Smooth muscle cell (in vitro differentiated cells): ENCODE measurements at regions not wholly inside any gene's neighbourhood (a gene's known extent, or its start where the extent isn't known, plus 50 kb on each side); places are given as distances from the start of the nearest gene placed in this dataset.
A peak's percentile ranks its signal among the peaks of the same experiment; 100 is the strongest.

ENCODE experiments used
- DNase-seq: peaks from one replicate; lab custom pipeline; 2025; ENCODE audit not compliant: unreplicated experiment; lab: John Stamatoyannopoulos, UW
- H2AFZ ChIP-seq: fragments of 200-600 bp; sonication (generic); 2 replicates; pipeline ENCODE4 v1.6.0; 2016; ENCODE audit warnings: antibody characterized with exemption, low read depth, mild to moderate bottlenecking
- H3F3A ChIP-seq: fragments of 200-600 bp; sonication (generic); 2 replicates; pipeline ENCODE4 v1.6.0; 2017; ENCODE audit warnings: antibody characterized with exemption, low read depth
- H3K27ac ChIP-seq: fragments of 200-600 bp; sonication (generic); 2 replicates; pipeline ENCODE4 v1.5.1; 2016; ENCODE audit warnings: low read depth, mild to moderate bottlenecking
- H3K27me3 ChIP-seq: fragments of 200-600 bp; sonication (generic); 2 replicates; pipeline ENCODE4 v1.6.1; 2016; ENCODE audit warnings: low read depth, mild to moderate bottlenecking
- H3K36me3 ChIP-seq: fragments of 200-600 bp; sonication (generic); 2 replicates; pipeline ENCODE4 v1.5.1; 2016; ENCODE audit warnings: low read depth
- H3K4me1 ChIP-seq: fragments of 200-600 bp; sonication (generic); 2 replicates; pipeline ENCODE4 v1.5.1; 2016; ENCODE audit warnings: low read depth
- H3K4me2 ChIP-seq: fragments of 200-600 bp; sonication (generic); 2 replicates; pipeline ENCODE4 v1.6.0; 2016; ENCODE audit warnings: mild to moderate bottlenecking
- H3K4me3 ChIP-seq: fragments of 200-600 bp; sonication (generic); 2 replicates; pipeline ENCODE4 v1.5.1; 2016; ENCODE audit warnings: mild to moderate bottlenecking
- H3K79me2 ChIP-seq: fragments of 200-600 bp; sonication (generic); 2 replicates; pipeline ENCODE4 v1.6.0; 2016; ENCODE audit warnings: low read depth, mild to moderate bottlenecking
- H3K9ac ChIP-seq: fragments of 200-600 bp; sonication (generic); 2 replicates; pipeline ENCODE4 v1.6.0; 2016; ENCODE audit warnings: low read depth
- H3K9me3 ChIP-seq: fragments of 200-600 bp; sonication (generic); replicated peaks from 2 replicates; pipeline ENCODE4 v1.5.1; 2016; ENCODE audit warnings: low read depth
- H4K20me1 ChIP-seq: fragments of 200-600 bp; sonication (generic); 2 replicates; pipeline ENCODE4 v1.6.0; 2016; ENCODE audit warnings: low read depth
- WGBS: methylation state at CpG from one replicate; pipeline ENCODE4 v1.1.7; 2016; ENCODE audit warnings: low lambda C conversion rate; 5-methylcytosine and 5-hydroxymethylcytosine counted together
- TF ChIP-seq, protein P1 (sequence below): fragments of 200-600 bp; sonication (generic); IDR thresholded peaks from 2 replicates; pipeline ENCODE4 v1.5.1; 2017; ENCODE audit warnings: borderline replicate concordance, mild to moderate bottlenecking, antibody characterized with exemption; ENCODE audit not compliant: insufficient read depth, poor library complexity, severe bottlenecking

DNA sequence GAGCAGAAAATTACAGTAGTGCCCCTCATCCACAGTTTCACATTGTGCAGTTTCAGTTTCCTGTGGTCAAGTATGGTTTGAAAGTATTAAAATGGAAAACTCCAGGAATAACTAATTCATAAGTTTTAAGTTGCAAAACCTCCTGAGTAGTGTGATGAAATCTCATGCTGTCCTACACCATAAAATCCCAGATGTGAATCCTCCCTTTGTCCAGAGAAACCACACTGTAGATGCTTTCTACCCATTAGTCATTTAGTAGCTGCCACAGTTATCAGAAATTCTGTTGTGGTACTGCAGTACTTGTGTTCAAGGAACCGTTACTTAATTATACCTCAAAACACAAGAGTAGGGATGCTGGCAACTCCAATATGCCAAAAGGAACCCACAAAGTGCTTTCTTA lies 74.7 kb downstream of the PTCHD4 start:
- 23% methylated on average over 1 of the region's 1 CpG for WGBS
- no peak for DNase-seq
- H3K4me3 ChIP-seq: no peak overlapping the region

DNA sequence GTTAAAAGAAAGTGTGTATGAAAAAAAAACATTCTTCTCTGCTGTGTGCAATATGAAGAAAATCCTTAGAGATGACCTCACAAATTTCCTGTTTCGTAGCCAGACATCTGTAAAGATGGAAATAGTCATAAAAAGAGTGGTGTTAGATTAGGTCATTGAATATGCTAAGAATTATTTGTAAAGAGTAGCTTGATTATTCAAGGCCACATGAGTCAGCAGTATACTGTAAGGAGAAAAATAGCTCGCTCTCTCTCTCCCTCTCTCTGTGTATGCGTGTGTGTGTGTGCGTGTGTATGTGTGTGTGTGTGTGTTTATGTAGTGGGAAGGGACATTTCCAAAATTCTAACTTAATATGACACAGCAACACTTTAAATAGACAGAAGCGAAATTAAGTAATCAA lies 78.8 kb downstream of the PTCHD4 start:
- Histone ChIP-seq H3K9me3 (no peaks in the 10 kb centered on the region), H3K9ac (no peak overlapping the region), H2AFZ (no peak overlapping the region), H3K36me3 (no peaks in the 10 kb centered on the region), H3K4me2 (no peak overlapping the region), H3K4me1 (no peaks in the 10 kb centered on the region), H3K79me2 (no peaks in the 10 kb centered on the region), H3F3A (no peaks in the 10 kb centered on the region), H4K20me1 (peaks cover 4% of the 10 kb centered on the region), H3K4me3 (no peak overlapping the region), H3K27me3 (no peaks in the 10 kb centered on the region), H3K27ac (peak overlapping the region; percentile 67)
- 64% methylated on average over 5 of the region's 5 CpGs for WGBS
- DNase-seq: no peak
- TF ChIP-seq, protein P1, sequence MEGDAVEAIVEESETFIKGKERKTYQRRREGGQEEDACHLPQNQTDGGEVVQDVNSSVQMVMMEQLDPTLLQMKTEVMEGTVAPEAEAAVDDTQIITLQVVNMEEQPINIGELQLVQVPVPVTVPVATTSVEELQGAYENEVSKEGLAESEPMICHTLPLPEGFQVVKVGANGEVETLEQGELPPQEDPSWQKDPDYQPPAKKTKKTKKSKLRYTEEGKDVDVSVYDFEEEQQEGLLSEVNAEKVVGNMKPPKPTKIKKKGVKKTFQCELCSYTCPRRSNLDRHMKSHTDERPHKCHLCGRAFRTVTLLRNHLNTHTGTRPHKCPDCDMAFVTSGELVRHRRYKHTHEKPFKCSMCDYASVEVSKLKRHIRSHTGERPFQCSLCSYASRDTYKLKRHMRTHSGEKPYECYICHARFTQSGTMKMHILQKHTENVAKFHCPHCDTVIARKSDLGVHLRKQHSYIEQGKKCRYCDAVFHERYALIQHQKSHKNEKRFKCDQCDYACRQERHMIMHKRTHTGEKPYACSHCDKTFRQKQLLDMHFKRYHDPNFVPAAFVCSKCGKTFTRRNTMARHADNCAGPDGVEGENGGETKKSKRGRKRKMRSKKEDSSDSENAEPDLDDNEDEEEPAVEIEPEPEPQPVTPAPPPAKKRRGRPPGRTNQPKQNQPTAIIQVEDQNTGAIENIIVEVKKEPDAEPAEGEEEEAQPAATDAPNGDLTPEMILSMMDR: no peak

More for the DNA sequence above, 74.7 kb downstream of the PTCHD4 start:
- H3K9ac ChIP-seq: no peak overlapping the region
- no peaks in the 10 kb centered on the region for H3F3A ChIP-seq
- no peaks in the 10 kb centered on the region for H3K79me2 ChIP-seq
- peaks cover 4% of the 10 kb centered on the region for H4K20me1 ChIP-seq
- TF ChIP-seq, protein P1: no peak
- no peaks in the 10 kb centered on the region for H3K36me3 ChIP-seq
- H2AFZ ChIP-seq: no peak overlapping the region
- no peaks in the 10 kb centered on the region for H3K27me3 ChIP-seq
- H3K4me2 ChIP-seq: no peak overlapping the region
- H3K9me3 ChIP-seq: no peaks in the 10 kb centered on the region
- H3K4me1 ChIP-seq: no peaks in the 10 kb centered on the region
- no peak overlapping the region for H3K27ac ChIP-seq

DNA sequence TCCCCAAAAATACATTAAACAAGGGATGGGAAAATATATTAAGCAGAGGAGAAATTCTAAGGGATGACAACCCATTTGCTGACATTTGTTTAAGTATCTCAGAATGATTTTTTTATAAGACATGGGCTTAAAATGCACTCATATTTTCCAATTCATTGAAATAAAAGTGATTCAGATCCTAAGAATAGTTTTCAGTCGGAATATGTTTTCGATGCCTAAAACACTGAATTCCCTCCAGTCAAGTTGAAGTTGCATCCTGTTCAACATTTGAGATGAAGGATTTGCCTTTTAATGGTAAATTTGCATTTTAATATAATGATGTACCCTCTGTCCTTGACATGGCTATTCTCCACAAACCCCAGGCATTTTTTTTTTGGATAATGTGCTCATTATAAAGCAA lies 79.3 kb downstream of the PTCHD4 start:
- DNase-seq: no peak
- no peaks in the 10 kb centered on the region for H3K27me3 ChIP-seq
- no peak overlapping the region for H3K4me3 ChIP-seq
- no peaks in the 10 kb centered on the region for H3K36me3 ChIP-seq
- 84% methylated on average over 2 of the region's 2 CpGs for WGBS
- no peaks in the 10 kb centered on the region for H3K79me2 ChIP-seq
- no peak overlapping the region for H3K9ac ChIP-seq
- peak overlapping the region; percentile 67 for H3K27ac ChIP-seq
- H3F3A ChIP-seq: no peaks in the 10 kb centered on the region
- no peaks in the 10 kb centered on the region for H3K9me3 ChIP-seq
- TF ChIP-seq, protein P1: no peak
- no peaks in the 10 kb centered on the region for H4K20me1 ChIP-seq
- no peaks in the 10 kb centered on the region for H3K4me1 ChIP-seq
- H3K4me2 ChIP-seq: no peak overlapping the region
- H2AFZ ChIP-seq: no peak overlapping the region

DNA sequence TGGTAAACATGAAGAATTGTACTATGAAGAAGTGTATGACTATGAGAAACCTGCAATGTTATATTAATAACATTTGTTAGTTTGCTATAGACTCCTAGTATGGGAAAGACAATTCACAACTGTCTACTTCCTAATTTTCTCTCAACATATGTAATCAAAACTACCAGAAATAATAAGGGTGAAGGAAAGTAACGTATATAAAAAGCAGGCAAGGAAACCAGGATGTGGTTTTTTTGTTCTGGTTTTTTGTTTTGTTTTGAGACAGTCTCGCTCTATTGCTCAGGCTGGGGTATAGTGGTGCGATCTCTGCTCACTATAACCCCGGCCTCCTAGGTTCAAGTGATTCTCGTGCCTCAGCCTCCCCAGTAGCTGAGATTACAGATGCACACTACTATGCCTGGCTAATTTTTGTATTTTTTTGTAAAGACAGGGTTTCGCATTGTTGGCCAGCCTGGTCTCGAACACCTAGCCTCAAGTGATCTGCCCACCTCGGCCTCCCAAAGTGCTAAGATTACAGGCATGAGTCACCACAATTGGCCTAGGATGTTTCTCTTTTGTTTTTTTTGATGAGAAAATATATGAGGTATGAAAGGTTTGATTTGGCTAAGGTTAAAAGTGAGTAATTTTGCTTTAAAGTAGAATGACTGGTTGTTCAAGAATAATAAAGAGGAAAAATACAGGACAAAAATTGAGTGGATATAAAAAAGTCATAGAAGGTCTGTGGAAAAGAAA lies 83.1 kb downstream of the PTCHD4 start:
- Histone ChIP-seq H3F3A (no peaks in the 10 kb centered on the region), H3K4me2 (no peak overlapping the region), H3K9ac (no peak overlapping the region), H3K9me3 (no peaks in the 10 kb centered on the region), H3K27me3 (no peaks in the 10 kb centered on the region), H3K4me1 (peaks cover 4% of the 10 kb centered on the region), H3K36me3 (no peaks in the 10 kb centered on the region), H3K79me2 (no peaks in the 10 kb centered on the region), H2AFZ (no peak overlapping the region), H3K4me3 (no peak overlapping the region), H3K27ac (no peak overlapping the region), H4K20me1 (no peaks in the 10 kb centered on the region)
- DNase-seq: no peak
- TF ChIP-seq, protein P1: no peak
- WGBS: 85% methylated on average over 8 of the region's 8 CpGs
